Activated CD8-positive, alpha-beta memory T cell treated with anti-CD3 and anti-CD28 coated beads for 24 hours (primary cell): ENCODE measurements at regions not wholly inside any gene's neighbourhood (a gene's known extent, or its start where the extent isn't known, plus 50 kb on each side); places are given as distances from the start of the nearest gene placed in this dataset.

Experiments used
- DNase-seq: peaks from one replicate; pipeline ENCODE4 v3.0.0-alpha.2; 2020

DNA sequence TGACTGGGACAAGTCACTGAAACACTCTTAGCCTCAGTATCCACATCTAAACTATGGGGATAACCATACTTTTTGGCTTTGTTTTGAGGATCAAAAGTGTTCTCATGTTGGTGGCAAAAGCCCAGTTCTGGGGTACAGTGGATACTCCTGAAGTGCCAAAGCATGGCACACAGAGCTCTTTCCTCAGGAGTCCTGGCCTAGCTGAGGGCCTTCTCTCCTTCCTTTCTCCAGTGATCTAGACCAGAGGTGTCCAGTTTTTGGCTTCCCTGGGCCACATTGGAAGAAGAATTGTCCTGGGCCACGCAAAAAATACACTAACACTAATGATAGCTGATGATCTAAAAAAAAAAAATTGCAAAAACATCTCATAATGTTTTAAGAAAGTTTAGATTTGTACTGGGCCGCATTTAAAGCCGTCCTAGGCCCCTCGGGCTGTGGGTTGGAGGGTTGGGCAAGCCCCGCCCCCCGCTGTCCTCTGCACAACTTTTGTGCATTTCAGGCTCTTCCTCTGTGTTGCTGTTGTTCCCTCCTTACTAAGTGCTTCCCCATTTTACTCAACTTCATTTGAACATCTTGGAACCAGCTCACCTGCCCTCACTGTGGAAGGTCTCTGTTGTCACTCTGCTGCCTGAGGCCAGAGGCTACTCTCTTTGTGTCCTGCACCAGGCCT lies 337.0 kb downstream of the CYRIA start:
- DNase-seq: no peak

- DNase-seq: no peak
Measured at GRCh38 chr2:16327326-16327725, 338.3 kb downstream of the CYRIA start.

- no peak for DNase-seq
Measured at GRCh38 chr2:16326711-16327300, 338.8 kb downstream of the CYRIA start.

GRCh38 chr2:16325976-16326510 lies 339.6 kb downstream of the CYRIA start:
- no peak for DNase-seq

- DNase-seq: no peak
Measured at GRCh38 chr2:16325016-16325975, 340.3 kb downstream of the CYRIA start.

DNA sequence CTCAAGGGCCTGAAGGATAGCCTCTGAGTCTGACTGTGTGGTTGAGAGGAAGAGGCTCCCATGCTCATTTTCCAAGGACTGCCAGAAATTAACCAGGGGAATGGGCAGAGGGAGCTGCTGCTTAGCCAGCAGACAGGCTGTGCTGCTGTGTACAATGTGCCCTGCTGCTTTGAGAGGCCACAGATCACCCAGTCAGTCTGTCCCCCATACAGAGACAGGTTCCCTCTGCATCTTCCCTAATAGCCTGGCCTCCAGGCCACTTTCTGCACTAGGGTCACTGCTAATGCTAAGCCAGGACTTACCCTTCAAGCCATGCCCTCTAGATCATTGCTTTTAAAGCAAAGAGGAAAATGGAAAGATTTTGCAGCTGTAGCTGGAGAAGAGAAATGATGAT lies 341.1 kb downstream of the CYRIA start:
- DNase-seq: no peak

DNA sequence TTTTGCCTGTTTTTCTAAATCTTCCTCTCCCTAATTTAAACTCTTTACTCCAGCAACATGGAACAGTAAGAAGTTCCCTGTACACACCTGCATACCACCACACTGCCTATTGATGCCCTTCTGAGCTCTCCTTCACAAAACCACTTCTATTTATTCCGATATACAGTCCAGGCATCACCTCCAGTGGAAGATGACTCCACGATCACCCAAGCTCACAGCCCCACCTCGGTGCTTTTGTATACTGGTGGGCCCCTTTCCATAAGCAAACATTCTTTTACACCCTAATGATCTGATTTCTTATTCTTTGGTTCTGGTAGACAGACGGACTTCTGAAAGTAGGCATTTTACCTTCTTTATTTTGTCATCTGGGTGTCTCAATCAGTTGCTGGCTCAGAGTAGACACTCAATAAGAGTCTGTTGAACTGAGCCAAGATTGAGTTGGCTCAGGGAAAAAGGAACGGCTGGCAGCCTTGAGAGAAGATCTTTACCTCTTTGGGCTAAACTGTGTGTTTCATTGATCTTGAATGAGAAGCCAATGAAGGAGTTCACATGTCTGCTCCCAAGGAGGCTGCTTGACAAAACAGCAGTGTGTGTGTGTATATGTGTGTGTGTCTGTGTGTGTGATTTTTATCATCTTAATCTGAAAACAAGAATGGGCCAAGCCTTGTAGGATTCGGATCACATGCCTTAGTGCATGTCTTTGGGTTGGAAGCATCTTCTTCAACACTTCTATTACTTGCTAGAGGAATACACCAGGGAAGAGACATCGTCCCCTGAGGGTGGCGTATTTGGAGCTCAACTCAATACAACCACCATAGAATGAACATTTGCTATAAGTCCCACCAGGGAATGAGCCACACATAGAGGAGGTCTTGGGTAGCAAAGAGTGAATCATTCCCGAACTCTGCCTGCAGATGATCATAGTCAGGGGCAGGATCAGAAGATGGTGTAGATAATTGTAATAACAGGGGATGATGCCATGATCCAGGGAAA lies 341.8 kb downstream of the CYRIA start:
- no peak for DNase-seq

- no peak for DNase-seq
Measured at GRCh38 chr2:16323126-16323520, 342.5 kb downstream of the CYRIA start.

- no peak for DNase-seq
Measured at GRCh38 chr2:16322308-16323125, 343.1 kb downstream of the CYRIA start.

DNA sequence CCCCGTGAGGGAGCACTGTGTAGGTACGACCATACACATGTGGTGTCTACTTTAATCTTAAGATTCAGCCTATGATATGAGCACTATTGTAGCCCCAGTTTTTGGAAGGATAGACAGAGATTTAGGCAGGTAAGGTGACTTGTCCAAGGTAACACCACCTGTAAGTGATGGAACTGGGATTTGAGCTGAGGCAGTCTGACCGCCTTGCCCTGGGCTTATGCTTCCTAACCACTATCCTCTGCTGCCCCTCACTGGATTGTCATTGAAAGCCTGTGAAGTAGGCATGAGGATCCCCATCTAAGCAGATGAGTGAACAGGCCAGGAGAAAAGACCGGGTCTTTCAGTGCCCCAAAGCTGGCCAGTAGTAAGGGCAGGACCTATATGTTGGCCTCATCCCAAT lies 343.8 kb downstream of the CYRIA start:
- DNase-seq: no peak

DNA sequence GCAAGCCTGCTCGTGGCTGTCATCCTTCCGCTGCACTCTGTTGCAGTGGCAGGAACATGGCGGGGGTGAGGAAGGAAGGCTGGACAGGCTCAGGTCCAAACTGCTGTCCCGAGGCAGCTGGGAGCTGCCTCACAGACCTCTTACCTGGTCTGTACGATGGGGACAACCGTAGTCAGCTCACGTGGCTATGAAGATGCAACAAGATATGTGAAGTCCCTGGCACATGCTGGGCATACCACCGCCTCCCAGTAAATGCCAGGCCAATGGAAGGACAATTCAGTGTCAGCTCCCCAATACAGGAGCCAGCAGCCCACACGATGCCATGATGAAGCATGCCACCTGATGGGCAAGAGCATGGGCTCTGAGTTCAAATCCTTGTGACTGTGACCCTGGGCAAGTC lies 344.4 kb downstream of the CYRIA start:
- DNase-seq: no peak

DNA sequence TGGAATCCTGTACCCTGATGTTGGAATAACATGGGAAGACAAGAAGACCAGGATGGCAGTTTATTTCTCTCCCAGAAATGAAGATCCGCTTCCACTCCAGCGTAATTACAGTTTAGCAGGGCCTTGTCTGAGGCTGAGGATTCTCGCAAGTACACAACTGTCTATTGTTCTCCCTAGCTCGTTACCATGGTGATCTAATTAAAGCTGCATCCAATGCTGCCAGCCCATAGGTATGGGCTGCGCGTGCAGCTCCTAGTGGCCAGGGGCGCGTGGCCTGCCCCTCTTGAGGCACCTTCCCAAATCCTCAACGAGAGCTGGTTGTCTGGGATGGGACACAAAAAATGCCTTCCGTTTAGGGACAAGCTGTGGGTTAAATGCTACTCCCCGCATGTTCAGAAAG lies 344.9 kb downstream of the CYRIA start:
- DNase-seq: no peak

DNA sequence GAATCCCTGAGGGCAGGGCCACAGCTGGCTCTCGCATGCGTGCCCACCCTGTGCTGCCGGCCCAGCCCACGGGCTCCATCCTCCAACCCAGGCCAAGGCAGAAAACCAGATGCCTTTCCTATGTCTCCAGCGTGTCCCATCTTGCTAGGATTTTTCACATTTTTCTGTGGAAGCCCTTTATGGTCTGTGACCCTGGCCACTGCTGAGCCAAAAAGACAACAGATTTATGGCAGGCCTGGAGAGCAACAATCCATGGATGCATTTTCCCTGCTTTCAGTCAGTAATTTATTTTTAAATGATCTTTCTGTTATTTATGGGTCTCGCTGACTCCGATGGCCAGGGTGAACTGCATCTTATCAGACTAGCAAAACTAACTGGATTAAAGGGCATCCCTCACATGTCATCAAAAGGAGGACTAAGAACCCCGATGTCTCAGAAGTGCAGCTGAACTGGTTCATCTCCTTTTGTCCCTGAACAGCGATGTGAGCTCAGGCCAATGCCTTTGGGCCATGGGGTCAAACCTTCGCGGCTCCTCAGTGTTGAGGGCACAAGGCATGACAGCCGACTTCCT lies 346.0 kb downstream of the CYRIA start:
- no peak for DNase-seq

GRCh38 chr2:16318474-16319195 lies 347.0 kb downstream of the CYRIA start:
- DNase-seq: no peak

DNA sequence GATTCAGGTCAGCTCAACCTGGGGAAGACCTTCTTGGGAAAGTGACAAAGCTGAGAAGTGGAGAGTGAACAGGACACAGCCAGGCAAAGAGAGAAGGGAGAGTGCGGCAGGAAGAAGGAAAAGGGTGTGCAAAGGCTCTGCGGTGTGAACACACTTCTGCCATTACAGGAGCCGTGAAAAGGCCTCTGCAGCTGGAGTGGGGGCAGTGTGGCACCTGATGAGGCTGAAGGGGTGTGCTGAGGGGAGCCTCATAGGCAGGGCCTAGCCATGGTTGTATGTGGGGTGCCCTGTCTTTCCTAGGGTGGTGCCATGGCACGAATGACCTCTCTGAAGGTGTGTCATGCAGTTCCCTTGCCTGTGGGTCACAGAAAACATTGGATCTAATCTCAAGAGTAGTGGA lies 347.6 kb downstream of the CYRIA start:
- DNase-seq: no peak

- no peak for DNase-seq
Measured at GRCh38 chr2:16317211-16317830, 348.3 kb downstream of the CYRIA start.

- no peak for DNase-seq
Measured at GRCh38 chr2:16316456-16317210, 349.0 kb downstream of the CYRIA start.

- no peak for DNase-seq
Measured at GRCh38 chr2:16315908-16316307, 349.7 kb downstream of the CYRIA start.

GRCh38 chr2:16315458-16315835 lies 350.2 kb downstream of the CYRIA start:
- no peak for DNase-seq
